HL-60 (cell line): ENCODE measurements at regions not wholly inside any gene's neighbourhood (a gene's known extent, or its start where the extent isn't known, plus 50 kb on each side); places are given as distances from the start of the nearest gene placed in this dataset.

ENCODE experiments used
- POLR2AphosphoS5 ChIP-seq: IDR thresholded peaks from 2 replicates; pipeline ENCODE4 v1.6.1; 2012; ENCODE audit warnings: low read depth
- TF ChIP-seq, protein P1 (sequence below): IDR thresholded peaks from one replicate; pipeline ENCODE4 v1.5.1; 2011; ENCODE audit warnings: low read length, control low read depth, inconsistent platforms; ENCODE audit not compliant: insufficient read depth

DNA sequence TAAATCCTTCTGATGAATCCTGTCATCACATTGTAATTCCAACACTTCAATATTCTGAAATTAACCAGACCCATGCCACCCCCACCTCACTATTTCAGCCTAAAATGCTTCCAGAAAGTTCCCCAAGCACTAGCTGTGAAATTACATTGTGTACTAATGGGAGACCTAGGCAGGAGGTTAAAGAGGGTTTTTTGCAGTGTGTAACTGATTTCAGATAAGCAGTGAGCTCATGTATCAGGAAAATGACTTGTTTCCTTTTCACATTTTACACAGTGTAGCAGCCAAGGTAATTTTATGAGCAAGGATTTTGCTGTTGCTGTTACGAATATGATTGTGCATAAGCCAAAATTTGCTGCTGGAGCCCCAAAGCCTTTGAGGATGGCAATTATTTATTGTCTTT lies 129.0 kb downstream of the INHBA start:
- TF ChIP-seq, protein P1, sequence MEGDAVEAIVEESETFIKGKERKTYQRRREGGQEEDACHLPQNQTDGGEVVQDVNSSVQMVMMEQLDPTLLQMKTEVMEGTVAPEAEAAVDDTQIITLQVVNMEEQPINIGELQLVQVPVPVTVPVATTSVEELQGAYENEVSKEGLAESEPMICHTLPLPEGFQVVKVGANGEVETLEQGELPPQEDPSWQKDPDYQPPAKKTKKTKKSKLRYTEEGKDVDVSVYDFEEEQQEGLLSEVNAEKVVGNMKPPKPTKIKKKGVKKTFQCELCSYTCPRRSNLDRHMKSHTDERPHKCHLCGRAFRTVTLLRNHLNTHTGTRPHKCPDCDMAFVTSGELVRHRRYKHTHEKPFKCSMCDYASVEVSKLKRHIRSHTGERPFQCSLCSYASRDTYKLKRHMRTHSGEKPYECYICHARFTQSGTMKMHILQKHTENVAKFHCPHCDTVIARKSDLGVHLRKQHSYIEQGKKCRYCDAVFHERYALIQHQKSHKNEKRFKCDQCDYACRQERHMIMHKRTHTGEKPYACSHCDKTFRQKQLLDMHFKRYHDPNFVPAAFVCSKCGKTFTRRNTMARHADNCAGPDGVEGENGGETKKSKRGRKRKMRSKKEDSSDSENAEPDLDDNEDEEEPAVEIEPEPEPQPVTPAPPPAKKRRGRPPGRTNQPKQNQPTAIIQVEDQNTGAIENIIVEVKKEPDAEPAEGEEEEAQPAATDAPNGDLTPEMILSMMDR: no peak
- TF ChIP-seq POLR2AphosphoS5: no peak
